ENCODE measurements at regions not wholly inside any gene's neighbourhood (a gene's known extent, or its start where the extent isn't known, plus 50 kb on each side); places are given as distances from the start of the nearest gene placed in this dataset.

- no peak for TF ChIP-seq CHD1 (IDR thresholded peaks at IDR 0.05; ENCODE audit: low read depth, low read length)
- TF ChIP-seq CTCF (conservative IDR thresholded peaks at IDR 0.05; ENCODE audit: low read depth, low read length) = no peak
These were observed 295.4 kb upstream of the ZNF521 start for GRCh38 chr18:25647404-25647803.

All from IMR-90 (cell line).